ENCODE measurements at regions not wholly inside any gene's neighbourhood (a gene's known extent, or its start where the extent isn't known, plus 50 kb on each side); places are given as distances from the start of the nearest gene placed in this dataset.
"Not testable (repeated sequence)": the region's sequence is repeated elsewhere in the genome, so short reads cannot be mapped to it uniquely, and the experiment has no call there.

DNA sequence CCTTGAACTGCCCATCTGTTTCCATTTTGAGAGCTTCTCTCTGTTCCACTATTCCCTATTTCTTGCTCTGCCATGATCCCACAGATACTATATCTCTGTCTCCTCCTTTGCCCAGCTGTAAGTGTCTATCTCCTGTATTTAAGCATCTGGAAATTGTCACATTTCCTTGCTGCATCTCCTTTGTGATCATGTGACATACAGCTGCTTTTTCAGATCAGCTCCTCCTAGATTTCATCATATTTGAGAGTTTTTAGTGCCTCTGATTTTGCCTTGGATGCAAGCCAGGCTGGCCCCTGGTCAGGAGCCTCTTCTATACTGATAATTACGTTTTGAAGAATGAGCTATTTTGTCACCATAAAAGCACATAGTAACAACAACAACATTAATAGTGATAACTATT, 131.7 kb upstream of the TNP1 start:
- no peak overlapping the region for H3K4me3 ChIP-seq (ENCODE audit: low read depth, low read length)
- DNase-seq (ENCODE audit: low read depth) = no peak
- no peaks in the 10 kb centered on the region for H3K36me3 ChIP-seq (ENCODE audit: control insufficient read depth, insufficient read depth, low read length)
- no peaks in the 10 kb centered on the region for H3K27me3 ChIP-seq (ENCODE audit: control insufficient read depth, insufficient read depth, low read length)
- TF ChIP-seq, protein P1, sequence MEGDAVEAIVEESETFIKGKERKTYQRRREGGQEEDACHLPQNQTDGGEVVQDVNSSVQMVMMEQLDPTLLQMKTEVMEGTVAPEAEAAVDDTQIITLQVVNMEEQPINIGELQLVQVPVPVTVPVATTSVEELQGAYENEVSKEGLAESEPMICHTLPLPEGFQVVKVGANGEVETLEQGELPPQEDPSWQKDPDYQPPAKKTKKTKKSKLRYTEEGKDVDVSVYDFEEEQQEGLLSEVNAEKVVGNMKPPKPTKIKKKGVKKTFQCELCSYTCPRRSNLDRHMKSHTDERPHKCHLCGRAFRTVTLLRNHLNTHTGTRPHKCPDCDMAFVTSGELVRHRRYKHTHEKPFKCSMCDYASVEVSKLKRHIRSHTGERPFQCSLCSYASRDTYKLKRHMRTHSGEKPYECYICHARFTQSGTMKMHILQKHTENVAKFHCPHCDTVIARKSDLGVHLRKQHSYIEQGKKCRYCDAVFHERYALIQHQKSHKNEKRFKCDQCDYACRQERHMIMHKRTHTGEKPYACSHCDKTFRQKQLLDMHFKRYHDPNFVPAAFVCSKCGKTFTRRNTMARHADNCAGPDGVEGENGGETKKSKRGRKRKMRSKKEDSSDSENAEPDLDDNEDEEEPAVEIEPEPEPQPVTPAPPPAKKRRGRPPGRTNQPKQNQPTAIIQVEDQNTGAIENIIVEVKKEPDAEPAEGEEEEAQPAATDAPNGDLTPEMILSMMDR (IDR thresholded peaks at IDR 0.05; ENCODE audit: insufficient read depth, low read length, poor library complexity, severe bottlenecking) = no peak

DNA sequence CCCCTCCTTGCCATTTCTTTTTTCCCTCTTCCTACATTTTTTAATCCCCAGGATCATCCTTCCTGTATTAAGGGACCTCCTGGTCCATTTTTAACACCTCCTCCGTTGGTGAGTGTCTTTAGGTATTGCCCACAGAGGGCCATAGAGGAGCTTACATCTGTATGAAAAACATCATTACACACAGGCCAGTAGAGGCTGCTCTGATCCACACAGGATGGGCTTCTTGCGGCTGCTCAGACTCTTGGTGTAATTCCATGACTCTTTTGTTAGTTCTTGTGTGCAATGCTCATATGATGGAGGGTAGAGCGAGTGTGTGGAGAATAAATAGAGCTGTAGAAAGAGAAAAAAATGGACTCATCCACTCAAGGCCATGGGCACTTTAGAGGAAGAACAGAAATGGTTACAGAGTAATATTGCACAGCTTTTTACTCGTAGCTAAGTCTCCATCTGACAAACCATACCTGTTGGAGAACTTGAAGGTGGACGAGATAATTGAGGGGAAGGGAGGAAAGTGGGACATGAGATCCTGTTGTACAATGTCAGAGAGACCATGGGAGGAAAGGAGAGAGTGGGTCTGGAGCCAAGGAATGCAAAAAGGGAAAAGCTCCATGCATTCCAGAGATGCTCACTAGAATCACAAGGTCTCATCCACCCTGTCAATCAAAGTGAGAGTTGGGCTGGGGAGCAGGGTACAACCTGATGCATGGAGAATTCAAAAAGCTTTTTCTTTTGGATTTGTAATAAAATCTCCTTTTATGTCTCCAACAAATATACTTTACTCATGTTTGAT, 129.7 kb upstream of the TNP1 start:
- TF ChIP-seq, protein P1 (IDR thresholded peaks at IDR 0.05; ENCODE audit: insufficient read depth, low read length, poor library complexity, severe bottlenecking) = no peak
- peaks cover 3% of the 10 kb centered on the region for H3K27me3 ChIP-seq (ENCODE audit: control insufficient read depth, insufficient read depth, low read length)
- no peak overlapping the region for H3K4me3 ChIP-seq (ENCODE audit: low read depth, low read length)
- H3K36me3 ChIP-seq (ENCODE audit: control insufficient read depth, insufficient read depth, low read length) = no peaks in the 10 kb centered on the region
- DNase-seq (ENCODE audit: low read depth) = no peak

DNA sequence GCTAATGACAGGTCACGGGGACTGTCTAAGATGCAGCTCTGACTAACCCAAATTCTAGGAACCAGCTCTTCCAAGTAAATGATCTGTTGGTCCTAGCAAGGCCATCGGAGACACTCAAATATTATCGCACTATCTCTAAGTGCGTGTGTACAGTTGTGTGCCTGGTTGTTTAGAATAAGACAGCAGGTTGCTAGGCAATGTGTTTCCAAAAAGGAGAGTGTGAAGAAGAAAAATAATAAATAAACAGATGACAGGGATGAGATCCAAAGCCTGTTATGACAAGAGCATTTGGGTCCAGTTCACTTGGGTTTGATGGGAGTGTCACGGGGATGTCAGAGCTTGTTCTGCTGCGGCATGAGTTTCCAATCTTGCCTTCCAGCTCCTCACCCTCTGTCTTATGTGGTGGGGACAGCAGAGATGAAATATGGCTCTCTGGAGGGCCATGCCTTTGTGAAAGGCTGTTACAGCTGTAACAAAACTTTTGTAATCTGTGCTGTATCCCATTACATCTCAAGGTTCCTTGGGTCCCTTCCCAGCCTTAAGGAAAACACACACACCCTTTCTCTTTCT, 127.5 kb upstream of the TNP1 start:
- no peak overlapping the region for H3K4me3 ChIP-seq (ENCODE audit: low read depth, low read length)
- TF ChIP-seq, protein P1 (IDR thresholded peaks at IDR 0.05; ENCODE audit: insufficient read depth, low read length, poor library complexity, severe bottlenecking) = no peak
- peaks cover 3% of the 10 kb centered on the region for H3K27me3 ChIP-seq (ENCODE audit: control insufficient read depth, insufficient read depth, low read length)
- DNase-seq (ENCODE audit: low read depth) = no peak
- H3K36me3 ChIP-seq (ENCODE audit: control insufficient read depth, insufficient read depth, low read length) = no peaks in the 10 kb centered on the region

DNA sequence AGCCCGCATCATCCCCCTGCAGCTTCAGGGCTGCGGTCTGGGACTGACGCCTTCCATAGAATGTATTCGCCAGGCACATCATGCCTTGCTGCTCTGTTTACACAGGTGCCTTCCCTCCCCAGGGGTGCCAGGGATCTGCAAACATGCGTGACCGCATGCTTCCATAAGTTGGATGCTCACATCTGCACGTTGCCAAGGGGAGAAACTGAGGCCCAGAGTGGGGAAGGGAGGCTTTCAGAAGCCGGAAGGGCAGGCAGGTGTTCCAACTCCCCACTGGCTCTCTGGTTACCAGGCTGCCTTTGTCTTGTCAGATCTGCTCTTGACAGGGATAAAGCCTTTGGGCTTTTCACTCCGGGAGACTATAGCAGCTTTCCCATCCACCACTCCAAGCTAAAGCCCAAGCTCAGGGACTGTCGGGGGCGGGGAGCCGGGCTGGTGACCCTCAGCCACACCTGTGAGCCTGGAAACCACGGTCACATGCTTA, 125.8 kb upstream of the TNP1 start:
- H3K36me3 ChIP-seq (ENCODE audit: control insufficient read depth, insufficient read depth, low read length) = no peaks in the 10 kb centered on the region
- TF ChIP-seq, protein P1 (IDR thresholded peaks at IDR 0.05; ENCODE audit: insufficient read depth, low read length, poor library complexity, severe bottlenecking) = no peak
- DNase-seq (ENCODE audit: low read depth) = no peak
- H3K4me3 ChIP-seq (ENCODE audit: low read depth, low read length) = no peak overlapping the region
- H3K27me3 ChIP-seq (ENCODE audit: control insufficient read depth, insufficient read depth, low read length) = peaks cover 3% of the 10 kb centered on the region

DNA sequence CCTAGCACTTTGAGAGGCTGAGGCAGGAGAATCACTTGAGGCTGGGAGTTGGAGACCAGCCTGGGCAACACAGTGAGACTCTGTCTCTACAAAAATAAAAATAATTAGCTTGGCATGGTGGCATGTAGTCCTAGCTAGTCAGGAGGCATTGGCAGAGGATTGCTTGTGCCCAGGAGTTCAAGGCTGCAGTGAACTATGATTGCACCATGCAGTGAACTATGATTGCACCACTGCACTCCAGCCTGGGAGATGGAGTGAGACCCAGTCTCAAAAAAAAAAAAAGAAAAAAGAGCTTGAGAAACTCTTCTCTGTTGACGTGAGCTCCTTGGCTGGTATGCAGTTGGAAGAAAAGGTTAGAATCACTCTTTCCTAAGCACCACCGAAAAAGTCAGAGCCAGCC, 125.1 kb upstream of the TNP1 start:
- no peak overlapping the region for H3K4me3 ChIP-seq (ENCODE audit: low read depth, low read length)
- DNase-seq (ENCODE audit: low read depth) = no peak
- peaks cover 3% of the 10 kb centered on the region for H3K27me3 ChIP-seq (ENCODE audit: control insufficient read depth, insufficient read depth, low read length)
- TF ChIP-seq, protein P1 (IDR thresholded peaks at IDR 0.05; ENCODE audit: insufficient read depth, low read length, poor library complexity, severe bottlenecking) = no peak
- H3K36me3 ChIP-seq (ENCODE audit: control insufficient read depth, insufficient read depth, low read length) = no peaks in the 10 kb centered on the region

DNA sequence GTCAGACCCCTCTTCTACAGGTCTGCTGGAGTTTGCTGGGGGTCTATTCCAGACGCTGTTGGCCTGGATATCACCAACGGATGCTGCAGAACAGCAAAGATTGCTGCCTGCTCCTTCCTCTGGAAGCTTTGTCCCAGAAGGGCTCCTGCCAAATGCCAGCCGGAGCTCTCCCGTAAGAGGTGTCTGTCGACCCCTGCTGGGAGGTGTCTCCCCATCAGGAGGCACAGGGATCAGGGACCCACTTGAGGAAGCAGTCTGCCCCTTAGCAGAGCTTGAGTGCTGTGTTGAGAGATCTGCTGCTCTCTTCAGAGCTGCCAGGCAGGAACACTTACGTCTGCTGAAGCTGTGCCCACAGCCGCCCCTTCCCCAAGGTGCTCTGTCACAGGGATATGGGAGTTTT, 122.1 kb upstream of the TNP1 start:
- H3K4me3 ChIP-seq (ENCODE audit: low read depth, low read length); H3K36me3 ChIP-seq (ENCODE audit: control insufficient read depth, insufficient read depth, low read length); DNase-seq (ENCODE audit: low read depth); H3K27me3 ChIP-seq (ENCODE audit: control insufficient read depth, insufficient read depth, low read length): not testable (repeated sequence)

DNA sequence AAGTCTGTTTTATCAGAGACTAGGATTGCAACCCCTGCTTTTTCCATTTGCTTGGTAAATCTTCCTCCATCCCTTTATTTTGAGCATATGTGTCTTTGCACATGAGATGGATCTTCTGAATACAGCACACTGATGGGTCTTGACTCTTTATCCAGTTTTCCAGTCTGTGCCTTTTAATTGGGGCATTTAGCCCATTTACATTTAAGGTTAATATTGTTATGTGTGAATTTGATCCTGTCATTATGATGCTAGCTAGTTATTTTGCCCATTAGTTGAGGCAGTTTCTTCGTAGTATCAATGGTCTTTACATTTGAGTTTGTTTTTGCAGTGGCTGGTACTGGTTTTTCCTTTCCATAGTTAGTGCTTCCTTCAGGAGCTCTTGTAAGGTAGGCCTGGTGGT, 120.6 kb upstream of the TNP1 start:
- not testable (repeated sequence) for H3K27me3 ChIP-seq (ENCODE audit: control insufficient read depth, insufficient read depth, low read length); DNase-seq (ENCODE audit: low read depth); H3K4me3 ChIP-seq (ENCODE audit: low read depth, low read length); H3K36me3 ChIP-seq (ENCODE audit: control insufficient read depth, insufficient read depth, low read length)
